Amniotic epithelial cell (primary cell): ENCODE measurements at regions not wholly inside any gene's neighbourhood (a gene's known extent, or its start where the extent isn't known, plus 50 kb on each side); places are given as distances from the start of the nearest gene placed in this dataset.
"Not testable (repeated sequence)": the region's sequence is repeated elsewhere in the genome, so short reads cannot be mapped to it uniquely, and the experiment has no call there.

Experiments used
- DNase-seq: peaks from one replicate; pipeline ENCODE4 v3.0.0-alpha.2; 2010; ENCODE audit warnings: low read depth

- not testable (repeated sequence) for DNase-seq
Observed at GRCh38 chrY:26167332-26167731, 545.4 kb downstream of the CDY1 start.

GRCh38 chrY:26179326-26179725 is 557.4 kb downstream of the CDY1 start:
- not testable (repeated sequence) for DNase-seq

GRCh38 chrY:26224974-26225373 is 603.1 kb downstream of the CDY1 start:
- DNase-seq: not testable (repeated sequence)

GRCh38 chrY:26225468-26225867 is 603.6 kb downstream of the CDY1 start:
- not testable (repeated sequence) for DNase-seq

- not testable (repeated sequence) for DNase-seq
Observed at GRCh38 chrY:26240944-26241343, 619.0 kb downstream of the CDY1 start.

GRCh38 chrY:26254262-26254661 is 632.3 kb downstream of the CDY1 start:
- DNase-seq: not testable (repeated sequence)

DNA sequence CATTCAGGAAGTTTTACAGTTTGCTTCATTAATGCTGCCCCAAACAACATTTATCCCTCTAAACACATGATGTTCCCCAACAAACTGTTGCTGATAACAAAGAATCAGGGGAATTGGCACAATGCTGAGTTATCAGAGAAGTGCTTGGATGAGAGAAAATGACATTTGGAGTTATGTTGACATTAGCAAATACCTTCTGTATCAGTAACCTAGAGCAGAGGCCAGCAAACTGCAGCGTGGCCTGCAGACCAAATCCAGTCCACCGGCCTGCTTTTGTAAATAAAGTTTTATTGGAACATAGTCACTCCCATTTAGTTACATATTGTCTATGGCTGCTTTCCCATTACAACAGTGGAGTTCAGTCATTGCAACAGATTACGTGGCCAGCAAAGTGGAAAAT is 643.5 kb downstream of the CDY1 start:
- DNase-seq: not testable (repeated sequence)

- DNase-seq: not testable (repeated sequence)
Observed at GRCh38 chrY:26268421-26268820, 646.5 kb downstream of the CDY1 start.

DNA sequence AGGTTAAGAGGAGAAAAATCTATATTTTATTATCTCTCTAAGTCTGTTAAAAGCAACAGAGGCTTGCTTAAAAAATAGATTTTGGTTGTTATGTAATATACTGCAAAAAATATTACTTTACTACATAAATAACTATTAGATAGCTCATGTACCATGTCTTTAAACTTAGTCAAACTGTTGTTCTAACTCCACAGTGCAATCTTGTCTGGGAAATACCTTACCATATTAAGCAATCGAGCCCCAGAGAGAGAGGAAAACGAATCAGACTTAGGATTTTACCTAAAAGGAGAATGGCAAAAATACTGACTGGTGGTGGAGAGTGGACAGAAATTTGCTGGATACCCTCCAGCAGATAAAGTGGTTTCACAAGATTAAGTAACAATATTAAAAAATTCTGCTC is 647.0 kb downstream of the CDY1 start:
- not testable (repeated sequence) for DNase-seq

- not testable (repeated sequence) for DNase-seq
Observed at GRCh38 chrY:26273089-26273488, 651.2 kb downstream of the CDY1 start.

- not testable (repeated sequence) for DNase-seq
Observed at GRCh38 chrY:26306046-26306445, 684.1 kb downstream of the CDY1 start.

GRCh38 chrY:26306630-26307385 is 684.9 kb downstream of the CDY1 start:
- not testable (repeated sequence) for DNase-seq

- DNase-seq: not testable (repeated sequence)
Observed at GRCh38 chrY:26308308-26308707, 686.4 kb downstream of the CDY1 start.

- DNase-seq: peak; percentile 21
Observed at GRCh38 chrY:26315065-26315464, 693.1 kb downstream of the CDY1 start.

GRCh38 chrY:26319488-26320202 is 697.7 kb downstream of the CDY1 start:
- not testable (repeated sequence) for DNase-seq

- not testable (repeated sequence) for DNase-seq
Observed at GRCh38 chrY:26322756-26323155, 700.8 kb downstream of the CDY1 start.

DNA sequence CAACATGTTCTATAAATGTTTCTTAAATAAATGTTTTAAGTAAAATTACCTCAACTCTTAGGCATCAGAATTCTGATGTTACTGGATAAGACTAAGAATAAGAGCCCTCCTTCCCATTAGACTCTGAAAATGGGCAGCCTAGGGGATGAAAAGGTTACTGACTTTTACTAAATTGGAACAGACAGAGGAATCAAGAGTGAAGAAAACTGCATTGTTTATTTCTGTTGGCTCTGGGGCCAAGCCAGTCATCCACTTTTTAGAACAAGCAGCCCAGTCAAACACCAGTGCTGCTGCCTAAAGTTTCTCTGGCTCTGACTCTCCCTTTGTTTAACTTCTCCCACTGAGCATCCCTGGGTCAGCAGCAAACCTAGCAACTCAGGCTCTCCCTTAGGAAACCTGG is 731.0 kb downstream of the CDY1 start:
- DNase-seq: not testable (repeated sequence)

DNA sequence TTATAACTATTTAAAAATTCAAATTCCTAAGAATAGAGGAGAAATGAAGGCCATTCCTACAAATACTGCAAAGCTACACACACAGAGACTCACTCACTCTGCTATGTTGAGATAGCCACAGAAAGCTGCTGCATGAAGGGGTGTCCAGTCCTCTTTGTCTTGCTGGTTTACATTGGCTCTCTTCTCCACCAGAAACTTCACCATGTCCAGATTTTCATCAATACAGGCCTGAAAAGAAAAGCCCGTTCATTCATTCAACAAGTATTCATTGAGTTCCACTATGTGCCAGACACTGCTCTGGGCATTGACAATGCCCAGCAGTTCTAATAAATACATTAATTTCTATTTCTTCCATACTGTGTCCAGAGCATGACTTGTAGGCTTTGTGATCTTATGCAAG is 732.3 kb downstream of the CDY1 start:
- no peak for DNase-seq

- not testable (repeated sequence) for DNase-seq
Observed at GRCh38 chrY:26359869-26360268, 738.0 kb downstream of the CDY1 start.

DNA sequence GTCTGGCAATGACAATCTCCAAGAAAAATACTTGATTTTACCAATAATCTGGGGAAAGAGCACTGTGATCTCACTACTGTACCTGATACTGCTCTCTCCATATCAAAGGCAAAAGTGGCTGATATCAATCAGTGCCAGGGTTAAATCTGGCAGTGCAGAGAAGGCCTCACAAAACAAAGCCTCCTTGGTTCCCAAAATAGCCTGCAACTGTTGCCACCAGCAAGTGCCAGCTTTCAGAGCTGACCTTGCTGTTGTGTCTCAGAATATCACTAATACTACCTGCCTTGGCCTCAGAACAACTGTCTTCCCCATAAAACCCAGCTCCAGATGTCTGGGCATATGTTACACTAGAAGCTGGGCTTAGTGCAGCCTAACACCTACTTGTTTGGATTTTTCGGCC is 738.6 kb downstream of the CDY1 start:
- DNase-seq: not testable (repeated sequence)

- DNase-seq: not testable (repeated sequence)
Observed at GRCh38 chrY:26363442-26363841, 741.5 kb downstream of the CDY1 start.

DNA sequence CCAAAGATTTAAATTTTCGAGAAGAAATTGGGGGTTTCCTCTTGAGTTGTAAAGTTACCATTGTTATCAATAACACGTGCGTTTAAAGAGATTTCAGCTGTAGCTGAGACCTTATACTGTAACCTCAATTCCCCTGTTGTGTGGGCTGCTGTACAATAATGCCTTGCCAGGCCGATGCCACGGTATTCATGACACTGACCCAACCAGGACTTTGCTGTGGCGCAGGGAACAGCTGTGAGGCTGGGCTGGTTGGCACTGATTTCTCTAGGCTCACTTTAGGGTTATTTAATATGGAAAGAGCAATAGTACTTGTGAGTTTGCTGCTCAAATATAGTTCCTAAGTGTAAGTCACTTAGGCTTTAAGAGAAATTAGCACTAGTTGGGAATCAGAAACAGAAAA is 744.2 kb downstream of the CDY1 start:
- DNase-seq: not testable (repeated sequence)

DNA sequence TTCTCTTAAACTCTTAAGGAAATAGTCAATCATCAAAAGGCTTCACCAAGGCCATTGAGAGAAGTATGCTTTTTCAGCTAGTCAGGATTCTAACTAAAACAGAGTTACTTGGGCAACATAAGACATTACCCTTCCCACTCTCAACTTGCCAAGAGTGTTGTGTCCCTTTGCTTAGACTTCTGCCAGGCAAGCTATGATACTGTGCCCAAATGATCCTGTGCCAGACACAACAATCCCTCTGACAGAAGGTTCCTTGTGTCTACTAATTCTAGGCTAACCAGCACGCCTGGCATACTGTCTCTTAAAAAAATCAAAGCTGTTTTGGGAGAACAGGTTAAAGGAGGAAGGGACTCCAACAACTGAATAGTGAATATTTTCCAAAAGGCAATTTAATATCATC is 750.6 kb downstream of the CDY1 start:
- DNase-seq: not testable (repeated sequence)
